ENCODE measurements at regions not wholly inside any gene's neighbourhood (a gene's known extent, or its start where the extent isn't known, plus 50 kb on each side); places are given as distances from the start of the nearest gene placed in this dataset.

DNA sequence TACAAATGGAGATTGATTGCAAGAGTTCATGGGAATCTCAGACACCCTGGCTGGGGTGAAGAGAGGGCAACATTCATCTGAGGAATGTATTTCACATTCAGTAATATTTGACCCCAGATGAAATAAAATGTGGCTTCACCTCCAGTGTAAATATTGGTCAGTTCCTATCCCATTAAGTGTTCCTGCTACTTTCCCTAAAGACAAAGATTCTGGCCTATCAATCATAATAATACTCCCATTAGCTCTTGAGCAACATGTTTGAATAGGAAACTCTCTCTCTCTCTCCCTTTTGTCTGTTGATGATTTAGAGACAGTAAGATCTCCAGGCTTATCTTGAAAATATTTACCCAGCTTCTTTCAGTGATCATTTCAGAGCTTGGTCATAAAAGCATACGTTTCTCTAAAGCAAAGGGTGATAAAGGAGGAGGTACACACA, 70.1 kb downstream of the KCNJ2 start:
- Histone ChIP-seq H3K27ac (replicated peaks in 1 of 4) (no peak overlapping the region), H3K9me3 (no peaks in the 10 kb centered on the region), H3K27me3 (no peaks in the 10 kb centered on the region), H3K4me1 (no peaks in the 10 kb centered on the region), H3K4me3 (no peak overlapping the region), H3K36me3 (no peaks in the 10 kb centered on the region)
- DNase-seq (ENCODE audit: extremely low spot score), result no peak
- TF ChIP-seq POLR2AphosphoS5 (IDR thresholded peaks at IDR 0.05) (no peak), POLR2A (IDR thresholded peaks at IDR 0.05; ENCODE audit: low read depth) (no peak), EP300 (IDR thresholded peaks at IDR 0.05) (no peak)
- TF ChIP-seq, protein P1, sequence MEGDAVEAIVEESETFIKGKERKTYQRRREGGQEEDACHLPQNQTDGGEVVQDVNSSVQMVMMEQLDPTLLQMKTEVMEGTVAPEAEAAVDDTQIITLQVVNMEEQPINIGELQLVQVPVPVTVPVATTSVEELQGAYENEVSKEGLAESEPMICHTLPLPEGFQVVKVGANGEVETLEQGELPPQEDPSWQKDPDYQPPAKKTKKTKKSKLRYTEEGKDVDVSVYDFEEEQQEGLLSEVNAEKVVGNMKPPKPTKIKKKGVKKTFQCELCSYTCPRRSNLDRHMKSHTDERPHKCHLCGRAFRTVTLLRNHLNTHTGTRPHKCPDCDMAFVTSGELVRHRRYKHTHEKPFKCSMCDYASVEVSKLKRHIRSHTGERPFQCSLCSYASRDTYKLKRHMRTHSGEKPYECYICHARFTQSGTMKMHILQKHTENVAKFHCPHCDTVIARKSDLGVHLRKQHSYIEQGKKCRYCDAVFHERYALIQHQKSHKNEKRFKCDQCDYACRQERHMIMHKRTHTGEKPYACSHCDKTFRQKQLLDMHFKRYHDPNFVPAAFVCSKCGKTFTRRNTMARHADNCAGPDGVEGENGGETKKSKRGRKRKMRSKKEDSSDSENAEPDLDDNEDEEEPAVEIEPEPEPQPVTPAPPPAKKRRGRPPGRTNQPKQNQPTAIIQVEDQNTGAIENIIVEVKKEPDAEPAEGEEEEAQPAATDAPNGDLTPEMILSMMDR (IDR thresholded peaks at IDR 0.05), result no peak
- WGBS, result 29% methylated on average over 1 of the region's 1 CpG
- intact Hi-C loops (cut with DNase I), result no loop called here

DNA sequence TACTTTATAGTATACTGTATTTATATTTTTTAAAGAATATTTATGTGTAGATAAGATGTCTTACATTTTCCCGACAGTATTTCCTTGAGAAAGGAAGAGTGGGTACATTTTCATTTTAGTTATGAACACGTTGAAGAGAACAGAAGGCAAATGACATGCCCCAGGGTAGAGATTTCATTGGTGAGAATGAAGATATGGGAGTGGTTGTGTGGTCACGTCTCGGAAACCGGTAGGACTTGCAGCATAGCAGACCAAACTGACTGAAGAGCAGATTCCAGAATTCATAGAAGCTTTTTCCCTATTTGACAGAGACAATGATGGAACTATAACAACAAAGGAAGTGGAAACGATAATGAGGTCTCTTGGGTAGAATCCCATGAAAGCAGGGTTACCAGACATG, 71.7 kb downstream of the KCNJ2 start:
- intact Hi-C loops (cut with DNase I), result no loop called here
- Histone ChIP-seq H3K4me1 (no peaks in the 10 kb centered on the region), H3K27me3 (no peaks in the 10 kb centered on the region), H3K4me3 (no peak overlapping the region), H3K27ac (replicated peaks in 1 of 4) (no peak overlapping the region), H3K9me3 (no peaks in the 10 kb centered on the region), H3K36me3 (no peaks in the 10 kb centered on the region)
- WGBS, result 76% methylated on average over 6 of the region's 6 CpGs
- TF ChIP-seq POLR2AphosphoS5 (IDR thresholded peaks at IDR 0.05), result no peak
- DNase-seq (ENCODE audit: extremely low spot score), result no peak

DNA sequence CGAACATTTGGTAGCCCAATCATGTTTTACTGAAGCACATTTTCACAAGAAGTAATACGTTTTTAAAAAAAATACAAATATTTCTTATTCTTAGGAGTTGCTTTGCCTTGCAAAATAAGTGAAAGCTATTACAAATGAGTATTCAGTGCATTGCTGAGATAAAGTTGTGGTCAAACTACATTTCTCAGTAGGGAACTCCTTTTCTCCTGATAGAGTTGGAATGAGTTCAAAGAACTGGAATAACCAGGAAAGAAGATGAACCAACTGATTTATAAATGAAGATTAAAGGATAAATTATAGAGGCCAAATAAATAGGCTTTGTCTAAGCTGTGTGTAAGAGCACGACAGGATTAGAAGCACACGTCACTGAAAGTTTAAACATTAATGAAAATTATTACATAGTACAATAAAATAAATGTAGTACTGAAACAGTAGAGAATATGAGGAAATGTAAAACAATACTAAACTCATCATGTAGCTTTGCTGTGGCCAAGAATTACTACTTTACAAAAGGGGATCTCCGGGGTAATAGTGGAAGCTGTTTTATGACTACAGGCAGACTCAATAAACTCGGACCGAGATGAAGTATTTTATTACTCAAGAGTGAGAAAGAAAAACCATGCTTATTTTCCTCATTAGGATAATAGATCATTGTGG, 73.6 kb downstream of the KCNJ2 start:
- H3K4me1 ChIP-seq, result no peaks in the 10 kb centered on the region

DNA sequence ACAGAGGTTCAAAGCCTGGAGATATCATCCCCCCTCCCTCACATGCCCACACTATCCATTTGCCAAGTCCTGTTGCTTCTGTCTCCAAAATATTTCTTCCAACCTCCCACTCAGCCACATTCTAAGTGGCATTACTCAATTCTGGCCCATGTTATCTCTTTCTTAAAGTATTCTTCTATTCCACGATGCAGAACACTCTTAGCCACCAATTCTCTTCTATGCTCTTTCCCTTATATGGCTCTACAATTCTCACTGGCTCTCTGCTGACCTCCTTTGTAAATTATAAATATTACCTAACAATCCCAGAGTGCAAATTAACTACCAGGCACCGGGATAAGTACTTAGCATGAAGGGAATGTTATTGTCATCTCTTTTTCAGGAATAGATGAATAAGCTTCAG, 82.4 kb downstream of the KCNJ2 start:
- Histone ChIP-seq H3K4me1 (no peaks in the 10 kb centered on the region), H3K9me3 (no peaks in the 10 kb centered on the region), H3K27ac (replicated peaks in 1 of 4) (no peak overlapping the region), H3K4me3 (no peak overlapping the region), H3K36me3 (no peaks in the 10 kb centered on the region), H3K27me3 (no peaks in the 10 kb centered on the region)
- no peak for DNase-seq (ENCODE audit: extremely low spot score)
- WGBS, result 72% methylated on average over 2 of the region's 2 CpGs
- intact Hi-C loops (cut with DNase I), result no loop called here
- no peak for TF ChIP-seq POLR2AphosphoS5 (IDR thresholded peaks at IDR 0.05)
- TF ChIP-seq EP300 (IDR thresholded peaks at IDR 0.05), result no peak
- TF ChIP-seq POLR2A (IDR thresholded peaks at IDR 0.05; ENCODE audit: low read depth), result no peak
- TF ChIP-seq, protein P1 (IDR thresholded peaks at IDR 0.05), result no peak

More for the DNA sequence above, 73.6 kb downstream of the KCNJ2 start:
- Histone ChIP-seq H3K36me3 (no peaks in the 10 kb centered on the region), H3K27ac (replicated peaks in 1 of 4) (no peak overlapping the region), H3K9me3 (no peaks in the 10 kb centered on the region), H3K27me3 (no peaks in the 10 kb centered on the region), H3K4me3 (no peak overlapping the region)
- intact Hi-C loops (cut with DNase I), result no loop called here
- WGBS, result 39% methylated on average over 7 of the region's 7 CpGs
- TF ChIP-seq POLR2A (IDR thresholded peaks at IDR 0.05; ENCODE audit: low read depth) (no peak), EP300 (IDR thresholded peaks at IDR 0.05) (no peak), POLR2AphosphoS5 (IDR thresholded peaks at IDR 0.05) (no peak)
- TF ChIP-seq, protein P1 (IDR thresholded peaks at IDR 0.05), result no peak
- no peak for DNase-seq (ENCODE audit: extremely low spot score)

DNA sequence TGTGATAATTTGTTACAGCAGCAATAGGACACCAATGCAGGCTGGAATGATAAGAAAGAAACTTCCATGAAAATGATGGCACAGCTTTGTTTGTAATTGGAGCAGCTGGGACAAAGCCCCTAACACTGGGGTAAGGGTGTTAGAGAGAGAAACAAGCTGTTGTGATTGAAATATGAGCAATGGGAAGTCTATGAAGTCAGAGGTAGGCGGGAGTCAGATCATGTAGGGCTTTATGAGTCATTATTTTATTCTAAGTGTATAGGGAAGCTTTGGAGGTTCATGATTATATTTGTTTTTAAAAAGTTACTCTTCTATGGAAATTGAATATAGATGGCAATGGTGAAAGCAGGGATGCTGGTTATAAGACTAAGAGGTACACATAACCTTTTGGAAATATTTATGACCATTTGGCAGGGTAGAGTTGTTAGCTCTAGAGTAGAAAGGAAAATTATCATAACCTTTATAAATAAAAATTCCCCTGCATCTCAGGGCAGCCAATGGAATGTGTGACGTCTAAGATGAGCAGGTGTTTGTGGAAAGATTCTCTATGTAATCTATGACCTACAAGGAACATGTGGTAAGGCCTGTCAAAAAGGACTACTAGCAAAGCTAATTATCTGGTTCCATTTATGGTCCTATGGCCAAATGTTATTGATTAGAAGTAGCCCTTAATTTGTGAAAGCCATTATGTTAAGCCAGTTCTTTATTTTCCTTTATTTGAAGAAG, 85.6 kb downstream of the KCNJ2 start:
- intact Hi-C loops (cut with DNase I), result no loop called here
- Histone ChIP-seq H3K36me3 (no peaks in the 10 kb centered on the region), H3K27ac (replicated peaks in 1 of 4) (no peak overlapping the region), H3K9me3 (no peaks in the 10 kb centered on the region), H3K4me3 (no peak overlapping the region), H3K27me3 (no peaks in the 10 kb centered on the region), H3K4me1 (no peaks in the 10 kb centered on the region)
- TF ChIP-seq POLR2A (IDR thresholded peaks at IDR 0.05; ENCODE audit: low read depth), result no peak
- TF ChIP-seq EP300 (IDR thresholded peaks at IDR 0.05), result no peak
- no peak for TF ChIP-seq POLR2AphosphoS5 (IDR thresholded peaks at IDR 0.05)
- TF ChIP-seq, protein P1 (IDR thresholded peaks at IDR 0.05), result no peak
- DNase-seq (ENCODE audit: extremely low spot score), result no peak
- WGBS, result 72% methylated on average over 2 of the region's 2 CpGs
